ENCODE measurements at regions not wholly inside any gene's neighbourhood (a gene's known extent, or its start where the extent isn't known, plus 50 kb on each side); places are given as distances from the start of the nearest gene placed in this dataset.

DNA sequence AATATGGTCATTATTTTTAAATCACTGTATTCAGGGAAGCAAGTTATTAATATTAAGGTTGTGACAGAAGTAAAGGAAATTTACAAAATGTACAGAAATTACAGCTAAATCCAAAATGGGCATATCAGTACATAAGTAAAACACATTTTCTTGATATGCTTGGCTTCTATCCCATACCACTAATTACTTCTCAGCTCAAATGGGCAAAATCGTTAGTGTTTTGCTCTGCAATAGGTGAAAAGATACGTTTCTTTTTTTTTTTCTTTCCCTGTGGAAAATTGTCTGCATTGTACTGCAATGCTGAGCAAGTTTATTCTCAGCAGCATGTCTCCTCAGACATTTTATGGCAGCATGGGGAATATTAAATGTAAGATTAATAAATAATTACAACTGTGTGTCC, 77.1 kb upstream of the PRMT6 start:
- no peaks in the 10 kb centered on the region for H3K36me3 Mint-ChIP-seq
- no peaks in the 10 kb centered on the region for H3K9me3 ChIP-seq
- H3K27ac Mint-ChIP-seq, result no peak overlapping the region
- no peaks in the 10 kb centered on the region for H3K4me1 ChIP-seq (ENCODE audit: control insufficient read depth in 1 of 2, extremely low read depth in 1 of 2, insufficient read depth in 2 of 2, low read length in 2 of 2)
- CTCF ChIA-PET, result no interaction called here
- no peak overlapping the region for H3K4me3 ChIP-seq (ENCODE audit: control insufficient read depth in 1 of 2, extremely low read depth in 1 of 2, low read length in 1 of 2)
- no CpG with 5 or more reads among the region's 2 CpGs for WGBS (ENCODE audit: insufficient coverage)
- no peak overlapping the region for H3K27ac ChIP-seq (ENCODE audit: low read length)
- H3K36me3 ChIP-seq (ENCODE audit: control insufficient read depth in 2 of 2, extremely low read depth in 1 of 2, insufficient read depth in 1 of 2, low read length in 1 of 2), result no peaks in the 10 kb centered on the region
- no peaks in the 10 kb centered on the region for H3K4me1 Mint-ChIP-seq
- POLR2A ChIA-PET, result interaction anchor here in 1 of 2 donors (0.7 kb wide), 1 partner anchor 76 kb away, joined by 3 read pairs; no protein-coding TSS in a partner anchor
- ATAC-seq (replicated peaks in 1 of 4) (no peak), DNase-seq (no peak)
- peaks cover 0 to 3% of the 10 kb centered on the region in 2 donors for H3K27me3 Mint-ChIP-seq
- H3K9me3 Mint-ChIP-seq, result no peaks in the 10 kb centered on the region
- H3K4me3 Mint-ChIP-seq, result no peak overlapping the region
- no peaks in the 10 kb centered on the region for H3K27me3 ChIP-seq (replicated peaks in 1 of 2; ENCODE audit: control insufficient read depth in 2 of 2, extremely low read depth in 1 of 2, insufficient read depth in 2 of 2, low read length in 1 of 2)

DNA sequence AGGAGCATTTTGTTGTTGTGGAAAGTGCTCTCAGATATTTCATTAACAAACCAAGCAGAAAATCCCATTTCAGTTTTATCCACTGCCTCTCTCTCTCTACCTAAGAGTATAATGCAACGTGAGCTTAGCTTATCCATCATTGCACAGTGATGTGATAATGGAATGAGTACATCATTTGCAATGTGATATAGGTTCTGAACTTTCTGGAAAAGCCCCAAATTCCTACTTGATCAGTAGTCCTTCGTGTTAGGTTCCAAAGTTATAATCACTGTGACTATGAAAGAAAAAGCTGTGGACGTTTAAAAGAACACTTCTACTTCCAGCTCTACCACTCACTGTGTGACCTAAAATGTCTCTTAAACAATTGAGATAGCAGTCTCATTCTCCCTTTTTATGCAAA, 76.4 kb upstream of the PRMT6 start:
- Mint-ChIP-seq H3K9me3 (no peaks in the 10 kb centered on the region), H3K4me1 (no peaks in the 10 kb centered on the region), H3K36me3 (no peaks in the 10 kb centered on the region), H3K27me3 (peaks cover 0 to 3% of the 10 kb centered on the region in 2 donors), H3K27ac (no peak overlapping the region), H3K4me3 (no peak overlapping the region)
- ChIA-PET POLR2A (no interaction called here), CTCF (no interaction called here)
- Histone ChIP-seq H3K4me1 (ENCODE audit: control insufficient read depth in 1 of 2, extremely low read depth in 1 of 2, insufficient read depth in 2 of 2, low read length in 2 of 2) (no peaks in the 10 kb centered on the region), H3K27ac (ENCODE audit: low read length) (no peak overlapping the region), H3K9me3 (no peaks in the 10 kb centered on the region), H3K4me3 (ENCODE audit: control insufficient read depth in 1 of 2, extremely low read depth in 1 of 2, low read length in 1 of 2) (no peak overlapping the region), H3K36me3 (ENCODE audit: control insufficient read depth in 2 of 2, extremely low read depth in 1 of 2, insufficient read depth in 1 of 2, low read length in 1 of 2) (no peaks in the 10 kb centered on the region), H3K27me3 (replicated peaks in 1 of 2; ENCODE audit: control insufficient read depth in 2 of 2, extremely low read depth in 1 of 2, insufficient read depth in 2 of 2, low read length in 1 of 2) (no peaks in the 10 kb centered on the region)
- WGBS (ENCODE audit: insufficient coverage), result 65% methylated on average over 2 of the region's 3 CpGs
- DNase-seq (no peak), ATAC-seq (replicated peaks in 1 of 4) (no peak)

DNA sequence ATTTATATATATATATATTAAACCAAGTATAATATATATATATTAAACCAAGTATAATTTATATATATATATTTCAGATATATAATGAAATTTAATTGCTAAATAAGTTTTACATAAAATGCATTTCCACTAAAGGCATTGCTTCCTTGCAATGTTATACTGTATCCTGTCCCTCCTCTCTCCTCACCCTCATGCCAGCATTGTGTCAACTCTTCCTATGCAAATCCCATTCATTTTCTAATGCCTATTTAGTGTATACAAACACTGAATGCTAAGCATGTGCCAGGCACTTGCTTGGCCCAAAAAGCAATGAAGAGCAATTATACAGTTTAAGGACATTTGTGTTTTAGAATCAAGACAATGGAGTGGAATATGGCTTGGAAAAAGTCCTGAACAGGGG, 71.7 kb upstream of the PRMT6 start:
- H3K9me3 ChIP-seq, result no peaks in the 10 kb centered on the region
- Mint-ChIP-seq H3K27ac (no peak overlapping the region), H3K27me3 (peaks cover 10 to 16% of the 10 kb centered on the region in 2 donors), H3K9me3 (no peaks in the 10 kb centered on the region), H3K4me1 (no peaks in the 10 kb centered on the region), H3K36me3 (no peaks in the 10 kb centered on the region), H3K4me3 (no peak overlapping the region)
- H3K27ac ChIP-seq (ENCODE audit: low read length), result no peak overlapping the region
- CTCF ChIA-PET, result no interaction called here
- no peak for ATAC-seq (replicated peaks in 1 of 4)
- no peaks in the 10 kb centered on the region for H3K4me1 ChIP-seq (ENCODE audit: control insufficient read depth in 1 of 2, extremely low read depth in 1 of 2, insufficient read depth in 2 of 2, low read length in 2 of 2)
- no peaks in the 10 kb centered on the region for H3K36me3 ChIP-seq (ENCODE audit: control insufficient read depth in 2 of 2, extremely low read depth in 1 of 2, insufficient read depth in 1 of 2, low read length in 1 of 2)
- H3K27me3 ChIP-seq (replicated peaks in 1 of 2; ENCODE audit: control insufficient read depth in 2 of 2, extremely low read depth in 1 of 2, insufficient read depth in 2 of 2, low read length in 1 of 2), result peaks cover 0 to 4% of the 10 kb centered on the region in 2 experiments
- no peak overlapping the region for H3K4me3 ChIP-seq (ENCODE audit: control insufficient read depth in 1 of 2, extremely low read depth in 1 of 2, low read length in 1 of 2)
- DNase-seq, result no peak
- POLR2A ChIA-PET, result no interaction called here

DNA sequence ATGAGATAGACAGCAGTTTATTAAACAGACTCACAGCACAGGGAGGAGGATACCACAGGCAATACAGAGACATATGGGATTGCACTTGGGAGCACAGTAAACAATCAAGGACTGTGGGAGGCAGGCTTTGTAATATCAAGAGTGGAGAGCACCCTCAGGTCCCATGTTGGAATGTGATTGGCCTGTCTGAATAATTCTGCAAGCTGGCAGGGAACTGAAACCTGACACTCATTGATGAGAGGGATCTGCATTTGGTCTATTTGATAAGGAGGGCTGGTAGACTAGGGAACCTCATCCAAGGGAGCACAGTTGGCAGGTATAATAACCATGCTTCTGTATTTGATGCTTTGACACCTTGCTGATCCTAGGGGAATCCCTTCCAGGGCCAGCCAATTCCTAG, 69.9 kb upstream of the PRMT6 start:
- ChIA-PET CTCF (no interaction called here), POLR2A (no interaction called here)
- H3K4me1 Mint-ChIP-seq, result no peaks in the 10 kb centered on the region

DNA sequence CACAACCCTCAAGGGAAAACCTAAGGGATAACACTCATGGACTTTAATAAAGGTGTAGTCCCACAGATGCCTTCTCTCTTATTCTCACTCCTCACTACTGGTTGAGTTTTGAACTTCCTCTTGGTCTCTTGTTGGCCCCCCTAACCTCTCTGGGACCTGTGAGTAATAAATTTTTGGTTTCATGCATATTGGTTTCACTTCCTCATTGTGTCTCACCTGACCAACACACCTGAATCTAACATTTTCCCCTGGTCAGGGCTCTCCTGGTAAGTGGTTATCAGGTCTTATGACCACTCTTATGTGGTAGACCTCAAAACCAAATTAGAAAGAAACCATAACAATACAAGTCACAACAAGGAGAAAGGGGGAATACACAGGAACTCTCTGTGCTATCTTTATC, 60.5 kb upstream of the PRMT6 start:
- ATAC-seq (replicated peaks in 1 of 4) (no peak), DNase-seq (no peak)
- H3K4me1 ChIP-seq (ENCODE audit: control insufficient read depth in 1 of 2, extremely low read depth in 1 of 2, insufficient read depth in 2 of 2, low read length in 2 of 2), result no peaks in the 10 kb centered on the region
- ChIA-PET POLR2A (no interaction called here), CTCF (no interaction called here)
- H3K4me3 Mint-ChIP-seq, result no peak overlapping the region
- no peaks in the 10 kb centered on the region for H3K27me3 ChIP-seq (replicated peaks in 1 of 2; ENCODE audit: control insufficient read depth in 2 of 2, extremely low read depth in 1 of 2, insufficient read depth in 2 of 2, low read length in 1 of 2)
- peaks cover 0 to 8% (median 5%) of the 10 kb centered on the region in 3 donors for H3K9me3 Mint-ChIP-seq
- H3K27me3 Mint-ChIP-seq, result no peaks in the 10 kb centered on the region
- no peak overlapping the region for H3K4me3 ChIP-seq (ENCODE audit: control insufficient read depth in 1 of 2, extremely low read depth in 1 of 2, low read length in 1 of 2)
- no peak overlapping the region for H3K27ac Mint-ChIP-seq
- no peak overlapping the region for H3K27ac ChIP-seq (ENCODE audit: low read length)
- no peaks in the 10 kb centered on the region for H3K36me3 Mint-ChIP-seq
- H3K36me3 ChIP-seq (ENCODE audit: control insufficient read depth in 2 of 2, extremely low read depth in 1 of 2, insufficient read depth in 1 of 2, low read length in 1 of 2), result no peaks in the 10 kb centered on the region
- H3K9me3 ChIP-seq, result no peaks in the 10 kb centered on the region
- no peaks in the 10 kb centered on the region for H3K4me1 Mint-ChIP-seq

More for the DNA sequence above, 69.9 kb upstream of the PRMT6 start:
- Histone ChIP-seq H3K9me3 (no peaks in the 10 kb centered on the region), H3K4me3 (ENCODE audit: control insufficient read depth in 1 of 2, extremely low read depth in 1 of 2, low read length in 1 of 2) (no peak overlapping the region), H3K36me3 (ENCODE audit: control insufficient read depth in 2 of 2, extremely low read depth in 1 of 2, insufficient read depth in 1 of 2, low read length in 1 of 2) (no peaks in the 10 kb centered on the region), H3K27me3 (replicated peaks in 1 of 2; ENCODE audit: control insufficient read depth in 2 of 2, extremely low read depth in 1 of 2, insufficient read depth in 2 of 2, low read length in 1 of 2) (peaks cover 0 to 4% of the 10 kb centered on the region in 2 experiments), H3K27ac (ENCODE audit: low read length) (no peak overlapping the region), H3K4me1 (ENCODE audit: control insufficient read depth in 1 of 2, extremely low read depth in 1 of 2, insufficient read depth in 2 of 2, low read length in 2 of 2) (no peaks in the 10 kb centered on the region)
- Mint-ChIP-seq H3K4me3 (no peak overlapping the region), H3K27me3 (peaks cover 10 to 13% of the 10 kb centered on the region in 2 donors), H3K27ac (no peak overlapping the region), H3K36me3 (no peaks in the 10 kb centered on the region), H3K9me3 (peaks cover 0 to 2% (median 0%) of the 10 kb centered on the region in 3 donors)
- DNase-seq, result no peak
- no peak for ATAC-seq (replicated peaks in 1 of 4)

DNA sequence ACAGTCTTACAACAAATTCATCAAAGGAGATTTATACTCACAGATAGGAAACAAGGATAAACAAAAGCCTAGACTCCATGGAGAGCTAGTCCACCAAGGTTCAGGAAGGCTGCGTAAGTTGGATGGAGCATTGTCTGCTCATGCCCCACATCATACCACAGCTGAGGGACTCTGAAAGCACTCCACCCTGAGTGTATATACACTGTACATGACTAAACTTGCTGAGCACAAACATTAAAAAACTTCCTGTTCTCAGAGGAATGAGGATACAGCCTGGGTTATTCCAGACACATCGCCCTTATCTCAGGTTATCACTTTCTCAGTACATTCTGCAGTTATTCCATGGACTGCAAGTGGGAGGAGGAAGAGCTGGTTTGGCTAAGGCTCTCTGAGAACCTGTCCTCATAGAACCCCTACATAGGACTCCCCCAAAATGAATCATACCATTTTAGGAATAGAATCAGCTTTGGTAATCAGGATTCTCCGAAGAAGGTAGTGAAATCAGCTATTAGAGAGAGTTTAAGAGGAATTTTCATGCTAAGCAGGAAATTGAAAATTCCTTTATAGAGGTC, 58.0 kb upstream of the PRMT6 start:
- H3K27me3 Mint-ChIP-seq, result no peaks in the 10 kb centered on the region
- H3K4me3 Mint-ChIP-seq, result no peak overlapping the region

DNA sequence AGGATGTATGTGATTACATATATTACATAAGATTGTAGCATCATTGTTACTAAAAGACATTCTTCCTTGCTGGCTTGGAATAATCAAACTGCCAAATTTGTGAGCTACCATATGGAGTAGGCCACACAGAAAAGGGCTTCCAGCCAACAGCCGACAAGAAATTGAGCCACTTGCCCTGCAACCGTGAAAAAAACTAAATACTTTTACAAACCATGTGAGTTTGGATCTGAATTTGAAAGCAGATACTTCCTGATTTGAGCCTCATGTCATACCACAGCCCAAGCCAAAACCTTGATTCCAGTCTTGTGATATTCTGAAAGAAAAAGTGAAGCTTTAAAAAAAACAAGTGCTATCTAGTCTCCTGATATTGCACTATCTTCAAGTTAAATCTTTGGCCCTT, 55.6 kb upstream of the PRMT6 start:
- no peak for ATAC-seq (replicated peaks in 1 of 4)
- Mint-ChIP-seq H3K4me1 (no peaks in the 10 kb centered on the region), H3K4me3 (no peak overlapping the region), H3K27me3 (no peaks in the 10 kb centered on the region), H3K27ac (no peak overlapping the region), H3K36me3 (no peaks in the 10 kb centered on the region), H3K9me3 (peaks cover 0 to 2% (median 0%) of the 10 kb centered on the region in 3 donors)
- Histone ChIP-seq H3K27ac (ENCODE audit: low read length) (no peak overlapping the region), H3K27me3 (replicated peaks in 1 of 2; ENCODE audit: control insufficient read depth in 2 of 2, extremely low read depth in 1 of 2, insufficient read depth in 2 of 2, low read length in 1 of 2) (no peaks in the 10 kb centered on the region), H3K36me3 (ENCODE audit: control insufficient read depth in 2 of 2, extremely low read depth in 1 of 2, insufficient read depth in 1 of 2, low read length in 1 of 2) (no peaks in the 10 kb centered on the region), H3K4me1 (ENCODE audit: control insufficient read depth in 1 of 2, extremely low read depth in 1 of 2, insufficient read depth in 2 of 2, low read length in 2 of 2) (no peaks in the 10 kb centered on the region), H3K4me3 (ENCODE audit: control insufficient read depth in 1 of 2, extremely low read depth in 1 of 2, low read length in 1 of 2) (no peak overlapping the region), H3K9me3 (no peaks in the 10 kb centered on the region)
- no peak for DNase-seq
- no CpG with 5 or more reads among the region's 2 CpGs for WGBS (ENCODE audit: insufficient coverage)
- CTCF ChIA-PET, result no interaction called here
- POLR2A ChIA-PET, result no interaction called here

More for the DNA sequence above, 58.0 kb upstream of the PRMT6 start:
- Mint-ChIP-seq H3K9me3 (peaks cover 0 to 3% (median under 1%) of the 10 kb centered on the region in 3 donors), H3K36me3 (no peaks in the 10 kb centered on the region), H3K4me1 (no peaks in the 10 kb centered on the region), H3K27ac (no peak overlapping the region)
- no peak for ATAC-seq (replicated peaks in 1 of 4)
- no peaks in the 10 kb centered on the region for H3K4me1 ChIP-seq (ENCODE audit: control insufficient read depth in 1 of 2, extremely low read depth in 1 of 2, insufficient read depth in 2 of 2, low read length in 2 of 2)
- H3K4me3 ChIP-seq (ENCODE audit: control insufficient read depth in 1 of 2, extremely low read depth in 1 of 2, low read length in 1 of 2), result no peak overlapping the region
- 83% methylated on average over 1 of the region's 3 CpGs for WGBS (ENCODE audit: insufficient coverage)
- H3K9me3 ChIP-seq, result no peaks in the 10 kb centered on the region
- H3K36me3 ChIP-seq (ENCODE audit: control insufficient read depth in 2 of 2, extremely low read depth in 1 of 2, insufficient read depth in 1 of 2, low read length in 1 of 2), result no peaks in the 10 kb centered on the region
- no peaks in the 10 kb centered on the region for H3K27me3 ChIP-seq (replicated peaks in 1 of 2; ENCODE audit: control insufficient read depth in 2 of 2, extremely low read depth in 1 of 2, insufficient read depth in 2 of 2, low read length in 1 of 2)
- DNase-seq, result no peak
- ChIA-PET CTCF (no interaction called here), POLR2A (interaction anchor here in 1 of 2 donors (0.5 kb wide), 1 partner anchor 537 kb away, joined by 3 read pairs; no protein-coding TSS in a partner anchor)
- H3K27ac ChIP-seq (ENCODE audit: low read length), result no peak overlapping the region
